Left ventricle myocardium inferior (tissue), 1 donor: ENCODE measurements at regions not wholly inside any gene's neighbourhood (a gene's known extent, or its start where the extent isn't known, plus 50 kb on each side); places are given as distances from the start of the nearest gene placed in this dataset.

ENCODE experiments used
- DNase-seq: peaks from one replicate; pipeline ENCODE4 v3.0.0-alpha.2; 2020
- H3K27ac ChIP-seq: fragments of 200-600 bp; replicated peaks from 2 replicates; pipeline ENCODE4 v1.8.0; 2021
- H3K27me3 ChIP-seq: fragments of 200-600 bp; 2 replicates; pipeline ENCODE4 v1.8.0; 2021; ENCODE audit warnings: low read depth
- H3K36me3 ChIP-seq: fragments of 200-600 bp; 2 replicates; pipeline ENCODE4 v1.8.0; 2021
- H3K4me1 ChIP-seq: fragments of 200-600 bp; 2 replicates; pipeline ENCODE4 v1.8.0; 2021
- H3K4me3 ChIP-seq: fragments of 200-600 bp; 2 replicates; pipeline ENCODE4 v1.8.0; 2021; ENCODE audit warnings: mild to moderate bottlenecking, moderate library complexity
- H3K9me3 ChIP-seq: fragments of 200-600 bp; replicated peaks from 2 replicates; pipeline ENCODE4 v1.8.0; 2021
- intact Hi-C: fragments of 100-400 bp; cut with micrococcal nuclease; formaldehyde crosslinking; loops from one replicate; pipeline ENCODE4 v1.11.0; 2022
- TF ChIP-seq, protein P1 (sequence below): fragments of 200-600 bp; IDR thresholded peaks from 2 replicates; pipeline ENCODE4 v1.8.0; 2021; ENCODE audit warnings: antibody characterized with exemption, mild to moderate bottlenecking, borderline replicate concordance
- donor health status: DM: no; HTN: yes; CAD: no; lungs with severe emphysema.

GRCh38 chr10:120278069-120278468, 179.0 kb upstream of the PLPP4 start:
- Histone ChIP-seq H3K27ac (no peak overlapping the region), H3K4me1 (no peaks in the 10 kb centered on the region), H3K36me3 (no peaks in the 10 kb centered on the region), H3K4me3 (no peak overlapping the region), H3K9me3 (peaks cover 4% of the 10 kb centered on the region), H3K27me3 (no peaks in the 10 kb centered on the region)
- no peak for DNase-seq
- intact Hi-C loops, result no loop called here
- TF ChIP-seq, protein P1, sequence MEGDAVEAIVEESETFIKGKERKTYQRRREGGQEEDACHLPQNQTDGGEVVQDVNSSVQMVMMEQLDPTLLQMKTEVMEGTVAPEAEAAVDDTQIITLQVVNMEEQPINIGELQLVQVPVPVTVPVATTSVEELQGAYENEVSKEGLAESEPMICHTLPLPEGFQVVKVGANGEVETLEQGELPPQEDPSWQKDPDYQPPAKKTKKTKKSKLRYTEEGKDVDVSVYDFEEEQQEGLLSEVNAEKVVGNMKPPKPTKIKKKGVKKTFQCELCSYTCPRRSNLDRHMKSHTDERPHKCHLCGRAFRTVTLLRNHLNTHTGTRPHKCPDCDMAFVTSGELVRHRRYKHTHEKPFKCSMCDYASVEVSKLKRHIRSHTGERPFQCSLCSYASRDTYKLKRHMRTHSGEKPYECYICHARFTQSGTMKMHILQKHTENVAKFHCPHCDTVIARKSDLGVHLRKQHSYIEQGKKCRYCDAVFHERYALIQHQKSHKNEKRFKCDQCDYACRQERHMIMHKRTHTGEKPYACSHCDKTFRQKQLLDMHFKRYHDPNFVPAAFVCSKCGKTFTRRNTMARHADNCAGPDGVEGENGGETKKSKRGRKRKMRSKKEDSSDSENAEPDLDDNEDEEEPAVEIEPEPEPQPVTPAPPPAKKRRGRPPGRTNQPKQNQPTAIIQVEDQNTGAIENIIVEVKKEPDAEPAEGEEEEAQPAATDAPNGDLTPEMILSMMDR, result no peak

DNA sequence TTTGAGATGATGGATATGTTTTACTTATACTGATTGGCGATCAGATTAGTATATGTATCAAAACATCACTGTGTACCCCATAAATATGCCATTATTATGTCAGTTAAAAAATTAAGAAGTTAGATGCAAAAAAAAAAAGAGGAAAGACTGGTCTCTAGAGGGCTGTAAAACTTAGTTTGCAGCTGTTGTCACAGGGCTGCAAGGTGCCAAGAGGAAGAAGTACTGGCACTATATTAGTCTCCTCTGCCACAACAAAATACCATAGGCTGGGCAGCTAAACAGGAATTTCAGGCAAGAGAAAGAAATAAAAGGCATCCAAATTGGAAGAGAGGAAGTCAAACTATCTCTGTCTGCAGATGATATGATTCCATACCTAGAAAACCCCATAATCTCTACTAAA, 177.8 kb upstream of the PLPP4 start:
- Histone ChIP-seq H3K9me3 (peaks cover 4% of the 10 kb centered on the region), H3K27me3 (no peaks in the 10 kb centered on the region), H3K4me1 (no peaks in the 10 kb centered on the region), H3K4me3 (no peak overlapping the region), H3K27ac (no peak overlapping the region), H3K36me3 (no peaks in the 10 kb centered on the region)
- intact Hi-C loops, result no loop called here
- no peak for DNase-seq
- TF ChIP-seq, protein P1, result no peak

GRCh38 chr10:120282421-120282820, 174.6 kb upstream of the PLPP4 start:
- TF ChIP-seq, protein P1, result no peak
- no peak for DNase-seq
- no peaks in the 10 kb centered on the region for H3K4me1 ChIP-seq
- intact Hi-C loops, result no loop called here
- H3K27me3 ChIP-seq, result no peaks in the 10 kb centered on the region
- H3K9me3 ChIP-seq, result peaks cover 4% of the 10 kb centered on the region
- H3K4me3 ChIP-seq, result no peak overlapping the region
- H3K27ac ChIP-seq, result no peak overlapping the region
- no peaks in the 10 kb centered on the region for H3K36me3 ChIP-seq

- peaks cover 4% of the 10 kb centered on the region for H3K9me3 ChIP-seq
- TF ChIP-seq, protein P1, result no peak
- no peaks in the 10 kb centered on the region for H3K36me3 ChIP-seq
- H3K27ac ChIP-seq, result no peak overlapping the region
- DNase-seq, result no peak
- no peaks in the 10 kb centered on the region for H3K4me1 ChIP-seq
- H3K4me3 ChIP-seq, result no peak overlapping the region
- H3K27me3 ChIP-seq, result no peaks in the 10 kb centered on the region
- intact Hi-C loops, result no loop called here
These were observed 174.1 kb upstream of the PLPP4 start for GRCh38 chr10:120282846-120283492.

- TF ChIP-seq, protein P1, result no peak
These were observed 171.6 kb upstream of the PLPP4 start for GRCh38 chr10:120285408-120285807.

More at GRCh38 chr10:120285408-120285807, 171.6 kb upstream of the PLPP4 start:
- H3K27ac ChIP-seq, result no peak overlapping the region
- intact Hi-C loops, result no loop called here
- H3K4me3 ChIP-seq, result no peak overlapping the region
- no peaks in the 10 kb centered on the region for H3K4me1 ChIP-seq
- no peaks in the 10 kb centered on the region for H3K36me3 ChIP-seq
- DNase-seq, result no peak
- H3K27me3 ChIP-seq, result peaks cover 14% of the 10 kb centered on the region
- H3K9me3 ChIP-seq, result peaks cover 4% of the 10 kb centered on the region
